ENCODE measurements at regions not wholly inside any gene's neighbourhood (a gene's known extent, or its start where the extent isn't known, plus 50 kb on each side); places are given as distances from the start of the nearest gene placed in this dataset.

GRCh38 chr1:234889643-234890042 lies 239.0 kb downstream of the TOMM20 start:
- H4K20me1 ChIP-seq (replicated peaks; ENCODE audit: control insufficient read depth, insufficient read depth, low read length), result no peaks in the 10 kb centered on the region
- no peak overlapping the region for H3K27ac ChIP-seq (ENCODE audit: extremely low read depth, low read depth, low read length)
- H3K36me3 ChIP-seq (ENCODE audit: control insufficient read depth, insufficient read depth, low read length), result no peaks in the 10 kb centered on the region
- BruUV-seq (replicated peaks), result no TSS peak
- H3K9me3 ChIP-seq (replicated peaks; ENCODE audit: control insufficient read depth, insufficient read depth, low read depth, low read length), result no peaks in the 10 kb centered on the region
- in situ Hi-C loops (cut with MboI), result no loop called here
- FAIRE-seq (no peak), ATAC-seq (no peak), DNase-seq (ENCODE audit: extremely low read depth in 1 of 4, low spot score in 3 of 4) (no peak)
- ChIA-PET POLR2A (interaction anchor here (0.9 kb wide), 1 partner anchor 8 kb away, joined by 3 read pairs; no protein-coding TSS in a partner anchor), CTCF (ENCODE audit: low intra/inter-chr PET ratio) (no interaction called here)
- peaks cover 14 to 41% of the 10 kb centered on the region in 2 experiments for H3K4me1 ChIP-seq (replicated peaks in 1 of 2; ENCODE audit: control insufficient read depth in 2 of 2, insufficient read depth in 2 of 2, low read length in 2 of 2)
- H3K4me3 ChIP-seq, result no peak overlapping the region
- intact Hi-C loops (cut with micrococcal nuclease), result no loop called here
- no peaks in the 10 kb centered on the region for H3K27me3 ChIP-seq (ENCODE audit: control insufficient read depth in 2 of 2, insufficient read depth in 2 of 2, low read length in 2 of 2)
- TF ChIP-seq POLR2G (IDR thresholded peaks at IDR 0.05; ENCODE audit: low read depth, low read length), result no peak
- no peak for TF ChIP-seq ZBTB8A (IDR thresholded peaks at IDR 0.05; ENCODE audit: partially characterized antibody)
- peak; percentile 28; the same call in 1 of the 2 replicates for TF ChIP-seq SPI1 (IDR thresholded peaks at IDR 0.05; ENCODE audit: borderline replicate concordance, low read depth, low read length)
- no peak for TF ChIP-seq ZBTB7A (IDR thresholded peaks at IDR 0.05; ENCODE audit: borderline replicate concordance, control insufficient read depth, low read depth, low read length)
- 0 out of 2 replicates have a peak, but pooled peaks have one; percentile 33 for TF ChIP-seq ZNF740 (CRISPR knock-in tag; IDR thresholded peaks at IDR 0.05)
- TF ChIP-seq ZNF740 (tag; IDR thresholded peaks at IDR 0.05), result no peak
- TF ChIP-seq ESRRA (IDR thresholded peaks at IDR 0.05; ENCODE audit: borderline replicate concordance, low read depth), result peak; percentile 68; the same call in 1 of the 2 replicates
- H3K9me1 ChIP-seq (ENCODE audit: control insufficient read depth, insufficient read depth, low read length), result no peaks in the 10 kb centered on the region
- H2AFZ ChIP-seq (ENCODE audit: low read depth, low read length), result 0 out of 2 replicates have a peak overlapping the region, but pooled peaks have one; percentile 9
- WGBS (ENCODE audit: insufficient coverage, low coverage, missing lambda C conversion rate), result 42% methylated on average over 7 of the region's 7 CpGs
- H3K9ac ChIP-seq (ENCODE audit: insufficient read depth in 1 of 2, low read depth in 2 of 2, low read length in 2 of 2), result 0 out of 4 replicates have a peak overlapping the region, but pooled peaks of 1 of the 2 experiments have one; percentile 16
- H3K79me2 ChIP-seq (ENCODE audit: control insufficient read depth, insufficient read depth, low read length), result no peaks in the 10 kb centered on the region
- no peak overlapping the region for H3K4me2 ChIP-seq (ENCODE audit: insufficient read depth, low read length)

Data from K562 (cell line).